MM.1S (cell line): ENCODE measurements at regions not wholly inside any gene's neighbourhood (a gene's known extent, or its start where the extent isn't known, plus 50 kb on each side); places are given as distances from the start of the nearest gene placed in this dataset.
A peak's percentile ranks its signal among the peaks of the same experiment; 100 is the strongest.

Experiments
- DNase-seq: peaks from one replicate; pipeline ENCODE4 v3.0.0-alpha.2; 2015
- H2AFZ ChIP-seq: fragments of 300-600 bp; sonication (generic); 2 replicates; pipeline ENCODE4 v1.6.0; 2016; ENCODE audit warnings: antibody characterized with exemption, low read length
- H3F3A ChIP-seq: fragments of 300-600 bp; sonication (generic); 2 replicates; pipeline ENCODE4 v1.6.1; 2016; ENCODE audit warnings: mild to moderate bottlenecking, antibody characterized with exemption, low read length, moderate library complexity, mixed read lengths; ENCODE audit not compliant: insufficient read depth
- H3K27ac ChIP-seq: fragments of 300-600 bp; sonication (generic); 2 replicates; pipeline ENCODE4 v1.5.1; 2016; ENCODE audit warnings: mild to moderate bottlenecking, low read length
- H3K27me3 ChIP-seq: fragments of 300-600 bp; sonication (generic); replicated peaks from 2 replicates; pipeline ENCODE4 v1.6.0; 2016; ENCODE audit warnings: low read length; ENCODE audit not compliant: insufficient read depth
- H3K36me3 ChIP-seq: fragments of 300-600 bp; sonication (generic); replicated peaks from 2 replicates; pipeline ENCODE4 v1.6.1; 2016; ENCODE audit warnings: mild to moderate bottlenecking, low read length, mixed read lengths; ENCODE audit not compliant: insufficient read depth
- H3K4me1 ChIP-seq: fragments of 300-600 bp; sonication (generic); 2 replicates; pipeline ENCODE4 v1.6.1; 2016; ENCODE audit warnings: low read length, mixed read lengths
- H3K4me2 ChIP-seq: fragments of 300-600 bp; sonication (generic); 2 replicates; pipeline ENCODE4 v1.6.0; 2016; ENCODE audit warnings: low read depth, low read length
- H3K4me3 ChIP-seq: fragments of 300-600 bp; sonication (generic); 2 replicates; pipeline ENCODE4 v1.5.1; 2016; ENCODE audit warnings: low read length, mixed read lengths
- H3K79me2 ChIP-seq: fragments of 300-600 bp; sonication (generic); 2 replicates; pipeline ENCODE4 v1.6.1; 2016; ENCODE audit warnings: mixed run types, low read length, mixed read lengths
- H3K9ac ChIP-seq: fragments of 300-600 bp; sonication (generic); 2 replicates; pipeline ENCODE4 v1.6.1; 2016; ENCODE audit warnings: low read length, mixed read lengths
- H3K9me2 ChIP-seq: fragments of 300-600 bp; sonication (generic); replicated peaks from 2 replicates; pipeline ENCODE4 v1.6.1; 2016; ENCODE audit warnings: mild to moderate bottlenecking, low read length, mixed read lengths; ENCODE audit not compliant: insufficient read depth
- H3K9me3 ChIP-seq: fragments of 300-600 bp; sonication (generic); replicated peaks from 2 replicates; pipeline ENCODE4 v1.6.1; 2016; ENCODE audit warnings: mild to moderate bottlenecking, low read length, mixed read lengths; ENCODE audit not compliant: insufficient read depth
- H4K20me1 ChIP-seq: fragments of 300-600 bp; sonication (generic); 2 replicates; pipeline ENCODE4 v1.6.1; 2016; ENCODE audit warnings: mild to moderate bottlenecking, low read length, moderate library complexity, mixed read lengths; ENCODE audit not compliant: insufficient read depth
- CTCF ChIP-seq: fragments of 300-600 bp; sonication (generic); IDR thresholded peaks from 2 replicates; pipeline ENCODE4 v1.5.1; 2016; ENCODE audit warnings: antibody characterized with exemption, low read length, mixed read lengths
- EZH2 ChIP-seq: fragments of 300-600 bp; sonication (generic); optimal IDR thresholded peaks from 2 replicates; pipeline ENCODE3; 2017; ENCODE audit warnings: low read depth, mild to moderate bottlenecking, antibody characterized with exemption, low read length, mixed read lengths
- EZH2phosphoT487 ChIP-seq: fragments of 300-600 bp; sonication (generic); IDR thresholded peaks from 2 replicates; pipeline ENCODE4 v1.6.1; 2018; ENCODE audit warnings: antibody characterized with exemption, low read length

GRCh38 chr6:111952274-111952673 lies 79.0 kb upstream of the FYN start:
- DNase-seq, result no peak
- no peak overlapping the region for H3K27ac ChIP-seq
- no peaks in the 10 kb centered on the region for H3K79me2 ChIP-seq
- peaks cover 7% of the 10 kb centered on the region; the same call in 1 of the 2 replicates for H3K4me1 ChIP-seq
- H3K4me3 ChIP-seq, result no peak overlapping the region
- no peak overlapping the region for H3K9ac ChIP-seq
- no peaks in the 10 kb centered on the region for H3K9me3 ChIP-seq
- no peaks in the 10 kb centered on the region for H3F3A ChIP-seq
- no peaks in the 10 kb centered on the region for H3K9me2 ChIP-seq
- H2AFZ ChIP-seq, result no peak overlapping the region
- no peak overlapping the region for H3K4me2 ChIP-seq
- no peaks in the 10 kb centered on the region for H3K36me3 ChIP-seq
- H4K20me1 ChIP-seq, result no peaks in the 10 kb centered on the region
- no peaks in the 10 kb centered on the region for H3K27me3 ChIP-seq
- no peak for TF ChIP-seq EZH2
- no peak for TF ChIP-seq EZH2phosphoT487
- no peak for TF ChIP-seq CTCF

GRCh38 chr6:111952821-111953540 lies 79.7 kb upstream of the FYN start:
- Histone ChIP-seq H3K9me2 (no peaks in the 10 kb centered on the region), H3K27ac (no peak overlapping the region), H3K4me2 (peak overlapping the region; percentile 4; the same call in 1 of the 2 replicates), H3K9me3 (no peaks in the 10 kb centered on the region), H3K27me3 (no peaks in the 10 kb centered on the region), H3K4me3 (no peak overlapping the region), H4K20me1 (no peaks in the 10 kb centered on the region), H3K4me1 (peaks cover 7% of the 10 kb centered on the region; the same call in 1 of the 2 replicates), H3K9ac (no peak overlapping the region), H2AFZ (no peak overlapping the region), H3K36me3 (no peaks in the 10 kb centered on the region), H3F3A (no peaks in the 10 kb centered on the region), H3K79me2 (no peaks in the 10 kb centered on the region)
- no peak for TF ChIP-seq EZH2
- TF ChIP-seq CTCF, result no peak
- TF ChIP-seq EZH2phosphoT487, result no peak
- DNase-seq, result peak; percentile 36

- Histone ChIP-seq H3K9me3 (no peaks in the 10 kb centered on the region), H3K36me3 (no peaks in the 10 kb centered on the region), H3K27me3 (no peaks in the 10 kb centered on the region), H3K9me2 (no peaks in the 10 kb centered on the region), H3K79me2 (no peaks in the 10 kb centered on the region), H3K4me2 (no peak overlapping the region), H3F3A (no peaks in the 10 kb centered on the region), H2AFZ (no peak overlapping the region), H3K9ac (no peak overlapping the region), H3K4me1 (peaks cover 7% of the 10 kb centered on the region; the same call in 1 of the 2 replicates), H3K4me3 (no peak overlapping the region), H4K20me1 (no peaks in the 10 kb centered on the region), H3K27ac (no peak overlapping the region)
- TF ChIP-seq EZH2phosphoT487 (no peak), CTCF (no peak), EZH2 (no peak)
- DNase-seq, result no peak
Observed at GRCh38 chr6:111956098-111956497, 82.8 kb upstream of the FYN start.
